ENCODE measurements at regions not wholly inside any gene's neighbourhood (a gene's known extent, or its start where the extent isn't known, plus 50 kb on each side); places are given as distances from the start of the nearest gene placed in this dataset.

DNA sequence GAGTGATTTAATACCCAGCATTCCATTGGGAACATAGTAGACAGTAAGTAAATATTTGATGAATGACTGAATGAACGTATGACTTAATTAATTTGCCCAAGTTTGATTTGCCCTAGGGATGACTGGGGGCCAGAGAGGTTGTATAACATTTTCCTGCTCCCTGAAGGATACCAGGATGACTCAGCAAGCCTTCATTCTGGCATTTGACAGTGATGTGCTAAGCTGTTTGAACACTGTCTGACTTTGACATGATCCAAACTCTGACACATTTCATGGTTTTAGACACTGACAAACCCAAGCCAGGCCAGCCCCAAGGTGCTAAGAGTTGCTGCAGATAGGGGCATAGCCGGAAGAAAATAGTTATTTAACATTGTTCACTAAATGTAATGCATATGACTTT is 53.4 kb upstream of the KLF12 start:
- no peak for DNase-seq (ENCODE audit: low read depth in 4 of 4, low spot score in 3 of 4)

DNA sequence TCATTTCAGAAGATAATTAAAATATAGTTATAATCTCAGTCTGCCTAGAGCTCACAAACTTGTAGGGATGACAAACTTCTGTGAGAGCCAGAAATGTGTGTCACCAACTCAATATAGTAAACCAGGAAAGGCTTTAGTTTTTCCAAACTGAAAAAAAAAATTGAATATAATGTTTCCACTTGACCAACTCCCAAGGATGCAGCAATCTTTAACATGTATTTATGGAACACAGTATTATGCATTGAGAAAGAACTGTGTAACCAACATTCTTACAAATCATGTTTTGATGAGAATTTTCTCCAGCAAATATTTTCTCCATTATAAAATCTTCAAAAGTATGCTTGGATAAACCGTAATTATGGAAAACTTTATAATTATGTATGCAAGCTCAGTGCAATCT is 50.1 kb upstream of the KLF12 start:
- DNase-seq (ENCODE audit: low read depth in 4 of 4, low spot score in 3 of 4) = no peak

Measured in left renal pelvis (tissue), 4 donors.